H4 (cell line): ENCODE measurements at regions not wholly inside any gene's neighbourhood (a gene's known extent, or its start where the extent isn't known, plus 50 kb on each side); places are given as distances from the start of the nearest gene placed in this dataset.
"Not testable (repeated sequence)": the region's sequence is repeated elsewhere in the genome, so short reads cannot be mapped to it uniquely, and the experiment has no call there.

Source experiments
- DNase-seq: peaks from one replicate; pipeline ENCODE4 v3.0.0-alpha.2; 2015; ENCODE audit warnings: low spot score

DNA sequence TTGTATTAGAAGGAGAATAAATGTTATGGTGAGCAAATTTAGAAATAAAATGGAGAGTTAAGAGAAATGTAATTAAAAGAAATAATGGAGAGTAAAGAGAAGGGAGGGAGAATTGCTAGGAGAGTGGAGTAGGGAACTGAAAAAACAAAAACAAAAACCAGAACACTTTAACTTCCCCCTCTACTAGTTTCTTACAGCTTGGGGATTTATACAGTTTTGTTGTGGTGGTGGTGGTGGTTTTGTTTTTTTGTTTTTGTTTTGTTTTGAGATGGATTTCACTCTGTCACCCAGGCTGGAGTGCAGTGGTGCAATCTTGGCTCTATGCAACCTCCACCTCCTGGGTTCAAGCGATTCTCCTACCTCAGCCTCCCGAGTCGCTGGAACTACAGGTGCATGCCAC is 322.4 kb downstream of the TMEM167A start:
- DNase-seq = no peak

GRCh38 chr5:82754036-82754746 is 323.0 kb downstream of the TMEM167A start:
- DNase-seq = no peak

- no peak for DNase-seq
Observed at GRCh38 chr5:82753374-82753773, 323.8 kb downstream of the TMEM167A start.

- DNase-seq = no peak
Observed at GRCh38 chr5:82749461-82749820, 327.8 kb downstream of the TMEM167A start.

- DNase-seq = no peak
Observed at GRCh38 chr5:82748688-82749460, 328.3 kb downstream of the TMEM167A start.

GRCh38 chr5:82747986-82748385 is 329.2 kb downstream of the TMEM167A start:
- DNase-seq = no peak

DNA sequence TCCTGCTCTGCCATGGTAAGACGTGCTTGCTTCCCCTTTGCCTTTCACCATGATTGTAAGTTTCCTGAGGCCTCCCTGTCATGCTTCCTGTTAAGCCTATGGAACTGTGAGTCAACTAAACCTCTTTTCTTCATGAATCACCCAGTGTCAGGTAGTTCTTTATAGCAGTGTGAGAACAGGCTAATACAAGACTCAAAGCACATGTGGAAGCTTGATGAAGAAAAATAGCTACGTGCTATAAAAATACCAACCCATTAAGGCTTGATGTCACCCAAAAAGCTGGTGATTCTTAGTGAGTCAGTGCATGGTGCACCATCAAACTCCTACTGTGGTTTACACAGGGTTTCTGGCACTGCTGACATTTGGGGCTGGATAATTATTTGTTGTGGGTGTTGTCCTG is 332.2 kb downstream of the TMEM167A start:
- no peak for DNase-seq

DNA sequence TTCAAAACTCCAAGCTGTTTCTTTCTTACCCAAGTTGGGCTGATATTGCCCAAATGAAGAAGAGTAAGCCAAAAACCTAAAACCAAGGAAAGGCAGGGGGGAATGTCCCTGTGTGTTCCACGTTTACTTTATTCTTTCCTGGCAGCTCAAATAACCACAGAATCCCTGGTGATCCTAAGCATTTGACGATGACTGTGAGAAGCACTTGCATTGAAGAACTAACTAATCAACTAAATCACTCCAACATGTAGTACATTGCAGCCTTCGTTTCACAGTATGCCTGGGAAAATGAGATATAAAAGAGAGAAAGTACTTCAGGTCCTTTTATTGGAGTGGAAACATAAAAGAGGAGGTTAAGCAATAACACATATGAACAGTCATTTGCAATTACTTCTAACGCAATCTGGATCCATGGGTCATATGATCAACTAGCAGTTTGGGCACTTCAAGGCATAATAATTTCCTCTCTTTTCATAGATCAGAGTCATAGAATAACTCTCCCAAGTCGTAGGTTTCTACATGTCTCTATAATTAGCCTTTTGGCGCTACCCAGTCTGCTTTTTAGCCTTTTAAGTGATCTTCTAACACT is 338.4 kb downstream of the TMEM167A start:
- DNase-seq = no peak

GRCh38 chr5:82735160-82735789 is 341.9 kb downstream of the TMEM167A start:
- peak; percentile 66 for DNase-seq

- no peak for DNase-seq
Observed at GRCh38 chr5:82734347-82734746, 342.8 kb downstream of the TMEM167A start.

GRCh38 chr5:82730913-82731312 is 346.3 kb downstream of the TMEM167A start:
- no peak for DNase-seq

DNA sequence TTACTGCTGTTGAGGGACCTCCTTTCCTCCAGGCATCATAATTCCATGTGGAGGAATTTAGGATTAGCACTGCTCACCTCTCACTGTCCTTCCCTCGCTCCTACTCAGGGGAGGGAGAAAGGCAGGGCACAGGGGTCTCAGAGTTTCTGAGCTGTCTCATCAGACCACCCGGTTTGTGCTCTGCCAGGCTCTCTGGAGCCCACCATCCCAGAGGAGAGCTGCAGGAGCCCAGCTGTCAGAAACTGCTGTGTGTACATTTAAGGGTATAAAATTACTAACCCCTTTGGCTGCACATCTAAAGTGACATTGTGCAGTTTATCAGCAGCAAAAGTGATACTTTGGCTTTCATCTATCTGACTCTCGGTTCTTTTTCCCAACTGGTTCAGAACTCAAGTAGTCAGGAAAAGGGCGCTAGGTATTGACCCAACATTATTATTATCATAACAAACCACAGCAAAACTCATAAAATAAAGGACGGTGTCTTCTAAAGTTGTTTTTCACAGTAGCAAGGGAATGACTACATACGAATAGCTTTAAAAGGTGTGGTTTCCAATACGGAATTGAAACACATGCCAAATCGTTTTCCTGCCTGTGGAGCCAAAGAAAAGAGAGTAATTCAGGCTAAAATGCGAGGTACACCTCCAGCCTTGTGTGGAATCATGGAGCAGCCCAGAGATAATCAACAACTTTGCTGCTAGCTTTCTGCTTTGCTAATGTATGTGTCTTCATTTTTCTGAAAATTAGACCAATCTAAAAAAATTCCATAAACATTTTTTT is 348.1 kb downstream of the TMEM167A start:
- DNase-seq = no peak

DNA sequence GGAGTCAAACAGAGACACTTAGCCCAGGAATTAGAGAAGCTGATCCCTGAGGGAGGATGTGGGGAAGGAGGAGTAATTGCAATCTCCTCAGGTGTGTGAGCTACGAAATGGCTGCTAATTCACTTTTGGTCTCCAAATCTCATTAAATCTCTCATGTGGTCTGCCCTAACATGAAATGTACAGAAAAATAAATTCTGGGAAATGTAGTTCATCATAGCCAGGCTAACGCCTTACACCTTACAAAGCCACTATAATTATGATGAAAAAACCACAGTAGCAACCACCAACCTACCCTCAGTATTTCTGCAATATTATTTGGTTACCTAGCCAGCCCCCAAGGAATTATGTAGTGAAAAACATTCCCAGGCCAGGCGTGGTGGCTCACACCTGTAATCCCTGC is 354.0 kb downstream of the TMEM167A start:
- no peak for DNase-seq

GRCh38 chr5:82721087-82721410 is 356.1 kb downstream of the TMEM167A start:
- no peak for DNase-seq

GRCh38 chr5:82720213-82721086 is 356.7 kb downstream of the TMEM167A start:
- DNase-seq = peak; percentile 46

- DNase-seq = peak; percentile 42
Observed at GRCh38 chr5:82719368-82719767, 357.8 kb downstream of the TMEM167A start.

DNA sequence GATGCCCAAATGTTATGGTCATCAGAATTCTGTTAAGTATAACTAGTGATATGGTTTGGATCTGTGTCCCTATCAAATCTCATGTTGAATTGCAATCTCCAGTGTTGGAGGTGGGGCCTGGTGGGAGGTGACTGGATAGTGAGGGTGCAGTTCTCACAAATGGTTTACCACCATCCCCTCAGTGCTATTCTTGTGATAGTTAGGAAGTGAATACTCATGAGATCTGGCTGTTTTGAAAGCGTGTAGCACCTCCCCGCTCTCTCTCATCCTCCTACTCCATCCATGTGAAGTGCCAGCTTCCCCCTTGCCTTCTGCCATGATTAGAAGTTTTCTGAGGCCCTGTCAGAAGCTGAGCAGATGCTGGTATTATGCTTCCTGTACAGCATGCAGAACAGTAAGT is 359.5 kb downstream of the TMEM167A start:
- no peak for DNase-seq

DNA sequence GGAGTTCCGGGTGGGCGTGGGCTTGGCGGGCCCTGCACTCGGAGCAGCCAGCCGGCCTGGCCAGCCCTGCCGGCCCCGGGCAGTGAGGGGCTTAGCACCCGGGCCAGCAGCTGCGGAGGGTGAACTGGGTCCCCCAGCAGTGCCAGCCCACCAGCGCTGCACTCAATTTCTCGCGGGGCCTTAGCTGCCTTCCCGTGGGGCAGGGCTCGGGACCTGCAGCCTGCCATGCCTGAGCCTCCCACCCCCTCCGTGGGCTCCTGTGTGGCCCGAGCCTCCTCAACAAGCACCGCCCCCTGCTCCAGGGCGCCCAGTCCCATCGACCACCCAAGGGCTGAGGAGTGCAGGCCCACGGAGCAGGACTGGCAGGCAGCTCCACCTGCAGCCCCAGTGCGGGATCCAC is 362.5 kb downstream of the TMEM167A start:
- DNase-seq = not testable (repeated sequence)

GRCh38 chr5:82713811-82714210 is 363.4 kb downstream of the TMEM167A start:
- DNase-seq = no peak

DNA sequence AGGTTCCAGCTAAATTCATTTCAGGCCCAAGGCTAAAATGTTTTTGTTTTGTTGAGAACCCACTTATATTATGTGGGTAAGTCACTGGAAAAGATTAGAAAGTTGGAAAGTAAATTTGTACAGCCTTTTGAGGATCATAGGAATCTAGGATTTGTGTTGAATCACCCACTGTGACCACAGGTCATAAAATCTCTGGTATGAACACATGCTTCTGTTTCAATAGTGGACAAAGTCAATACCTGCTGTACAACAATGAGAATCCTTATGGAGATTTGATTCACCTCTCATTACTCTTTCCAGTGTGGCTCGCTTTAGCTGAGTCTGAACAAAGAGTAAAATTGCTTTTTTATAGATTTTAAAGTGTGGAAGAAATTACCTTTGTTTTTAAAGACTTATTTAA is 369.5 kb downstream of the TMEM167A start:
- no peak for DNase-seq

GRCh38 chr5:82704381-82704780 is 372.8 kb downstream of the TMEM167A start:
- no peak for DNase-seq
